ENCODE measurements at regions not wholly inside any gene's neighbourhood (a gene's known extent, or its start where the extent isn't known, plus 50 kb on each side); places are given as distances from the start of the nearest gene placed in this dataset.

GRCh38 chr6:23890543-23891227 is 235.3 kb upstream of the NRSN1 start:
- Mint-ChIP-seq H3K27ac (no peak overlapping the region), H3K9me3 (ENCODE audit: low read depth) (peaks cover 3% of the 10 kb centered on the region), H3K27me3 (no peaks in the 10 kb centered on the region), H3K4me1 (ENCODE audit: low read depth) (no peaks in the 10 kb centered on the region), H3K36me3 (ENCODE audit: insufficient read depth) (no peaks in the 10 kb centered on the region), H3K4me3 (ENCODE audit: low read depth) (no peak overlapping the region)
- TF ChIP-seq, protein P1, sequence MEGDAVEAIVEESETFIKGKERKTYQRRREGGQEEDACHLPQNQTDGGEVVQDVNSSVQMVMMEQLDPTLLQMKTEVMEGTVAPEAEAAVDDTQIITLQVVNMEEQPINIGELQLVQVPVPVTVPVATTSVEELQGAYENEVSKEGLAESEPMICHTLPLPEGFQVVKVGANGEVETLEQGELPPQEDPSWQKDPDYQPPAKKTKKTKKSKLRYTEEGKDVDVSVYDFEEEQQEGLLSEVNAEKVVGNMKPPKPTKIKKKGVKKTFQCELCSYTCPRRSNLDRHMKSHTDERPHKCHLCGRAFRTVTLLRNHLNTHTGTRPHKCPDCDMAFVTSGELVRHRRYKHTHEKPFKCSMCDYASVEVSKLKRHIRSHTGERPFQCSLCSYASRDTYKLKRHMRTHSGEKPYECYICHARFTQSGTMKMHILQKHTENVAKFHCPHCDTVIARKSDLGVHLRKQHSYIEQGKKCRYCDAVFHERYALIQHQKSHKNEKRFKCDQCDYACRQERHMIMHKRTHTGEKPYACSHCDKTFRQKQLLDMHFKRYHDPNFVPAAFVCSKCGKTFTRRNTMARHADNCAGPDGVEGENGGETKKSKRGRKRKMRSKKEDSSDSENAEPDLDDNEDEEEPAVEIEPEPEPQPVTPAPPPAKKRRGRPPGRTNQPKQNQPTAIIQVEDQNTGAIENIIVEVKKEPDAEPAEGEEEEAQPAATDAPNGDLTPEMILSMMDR (IDR thresholded peaks at IDR 0.05; ENCODE audit: unreplicated experiment): no peak
- no peak for DNase-seq (ENCODE audit: low spot score, unreplicated experiment)

DNA sequence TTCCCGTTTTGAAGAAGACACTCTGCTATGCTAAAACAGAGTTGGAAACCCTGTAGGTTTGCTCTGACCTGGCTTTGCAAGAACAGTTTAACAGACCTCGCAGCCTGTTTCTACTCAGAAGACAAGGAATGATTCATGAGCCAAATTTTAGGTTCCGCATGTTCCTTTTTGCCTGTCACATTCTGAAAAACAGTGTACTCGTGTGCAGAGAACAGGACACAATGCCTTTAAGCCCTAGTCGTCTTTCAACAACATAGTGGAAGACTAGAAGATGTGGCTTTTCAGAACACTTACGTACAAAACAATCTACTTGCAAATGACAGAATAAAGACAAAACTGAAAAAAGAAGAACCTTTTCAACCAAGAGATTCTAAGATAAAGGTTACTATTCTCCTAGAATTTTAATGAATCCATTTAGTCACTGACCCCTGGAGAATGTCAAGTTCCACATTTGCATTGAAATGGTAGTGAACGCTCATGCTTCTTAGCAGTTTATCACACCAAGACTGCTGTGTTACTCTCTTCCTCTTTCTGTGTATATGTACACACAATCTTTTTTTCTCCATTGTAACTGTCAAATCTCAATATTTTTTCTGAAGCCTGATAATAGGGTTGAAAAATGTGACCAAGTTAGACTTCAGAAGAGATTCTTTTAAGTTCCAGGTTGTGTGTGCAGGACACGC is 220.7 kb upstream of the NRSN1 start:
- no peak overlapping the region for H3K4me3 Mint-ChIP-seq (ENCODE audit: low read depth)
- H3K4me1 Mint-ChIP-seq (ENCODE audit: low read depth): no peaks in the 10 kb centered on the region
- H3K9me3 Mint-ChIP-seq (ENCODE audit: low read depth): peaks cover 7% of the 10 kb centered on the region
- no peak for DNase-seq (ENCODE audit: low spot score, unreplicated experiment)
- no peaks in the 10 kb centered on the region for H3K36me3 Mint-ChIP-seq (ENCODE audit: insufficient read depth)
- H3K27me3 Mint-ChIP-seq: no peaks in the 10 kb centered on the region
- TF ChIP-seq, protein P1 (IDR thresholded peaks at IDR 0.05; ENCODE audit: unreplicated experiment): no peak
- no peak overlapping the region for H3K27ac Mint-ChIP-seq

GRCh38 chr6:23910420-23910819 is 215.6 kb upstream of the NRSN1 start:
- DNase-seq (ENCODE audit: low spot score, unreplicated experiment): no peak
- Mint-ChIP-seq H3K4me1 (ENCODE audit: low read depth) (no peaks in the 10 kb centered on the region), H3K36me3 (ENCODE audit: insufficient read depth) (no peaks in the 10 kb centered on the region), H3K27ac (no peak overlapping the region), H3K27me3 (no peaks in the 10 kb centered on the region), H3K9me3 (ENCODE audit: low read depth) (peaks cover 6% of the 10 kb centered on the region), H3K4me3 (ENCODE audit: low read depth) (no peak overlapping the region)
- TF ChIP-seq, protein P1 (IDR thresholded peaks at IDR 0.05; ENCODE audit: unreplicated experiment): no peak

GRCh38 chr6:23927935-23928334 is 198.1 kb upstream of the NRSN1 start:
- H3K27ac Mint-ChIP-seq: no peak overlapping the region
- H3K4me3 Mint-ChIP-seq (ENCODE audit: low read depth): no peak overlapping the region
- H3K27me3 Mint-ChIP-seq: no peaks in the 10 kb centered on the region
- no peak for DNase-seq (ENCODE audit: low spot score, unreplicated experiment)
- H3K36me3 Mint-ChIP-seq (ENCODE audit: insufficient read depth): no peaks in the 10 kb centered on the region
- peaks cover 3% of the 10 kb centered on the region for H3K9me3 Mint-ChIP-seq (ENCODE audit: low read depth)
- TF ChIP-seq, protein P1 (IDR thresholded peaks at IDR 0.05; ENCODE audit: unreplicated experiment): no peak
- no peaks in the 10 kb centered on the region for H3K4me1 Mint-ChIP-seq (ENCODE audit: low read depth)

GRCh38 chr6:23929201-23929600 is 196.8 kb upstream of the NRSN1 start:
- H3K36me3 Mint-ChIP-seq (ENCODE audit: insufficient read depth): no peaks in the 10 kb centered on the region
- H3K9me3 Mint-ChIP-seq (ENCODE audit: low read depth): peaks cover 7% of the 10 kb centered on the region
- TF ChIP-seq, protein P1 (IDR thresholded peaks at IDR 0.05; ENCODE audit: unreplicated experiment): no peak
- H3K4me3 Mint-ChIP-seq (ENCODE audit: low read depth): no peak overlapping the region
- no peak overlapping the region for H3K27ac Mint-ChIP-seq
- DNase-seq (ENCODE audit: low spot score, unreplicated experiment): no peak
- no peaks in the 10 kb centered on the region for H3K4me1 Mint-ChIP-seq (ENCODE audit: low read depth)
- H3K27me3 Mint-ChIP-seq: no peaks in the 10 kb centered on the region

All from progenitor cell of endocrine pancreas (in vitro differentiated cells).